Naive thymus-derived CD4-positive, alpha-beta T cell (primary cell): ENCODE measurements at regions not wholly inside any gene's neighbourhood (a gene's known extent, or its start where the extent isn't known, plus 50 kb on each side); places are given as distances from the start of the nearest gene placed in this dataset.
A peak's percentile ranks its signal among the peaks of the same experiment; 100 is the strongest.

Source experiments
- ATAC-seq: fragments of 150-1000 bp; cut with Tn5 transposase; 2 replicates; pipeline ENCODE4 v1.10.0; 2021; ENCODE audit warnings: mild to moderate bottlenecking, moderate library complexity
- CTCF ChIA-PET: fragments of 350-600 bp; sonication (Branson Sonifier 250); formaldehyde crosslinking; loops from one replicate; lab custom pipeline; 2021; ENCODE audit warnings: antibody characterized with exemption; lab: Charles Lee
- POLR2A ChIA-PET: fragments of 350-600 bp; sonication (Branson Sonifier 250); formaldehyde crosslinking; loops from one replicate; lab custom pipeline; 2021; ENCODE audit warnings: antibody characterized with exemption, inconsistent platforms; lab: Charles Lee
- DNase-seq, 9 donors: peaks; one replicate each; pipeline versions ENCODE4 v3.0.0 to v3.0.0-alpha.2; 2020 to 2022; ENCODE audit warnings: mixed read lengths in 1 of 9
- H3K27ac ChIP-seq: one replicate; pipeline ENCODE4 v1.7.0; 2013; ENCODE audit warnings: mild to moderate bottlenecking, low read depth, low read length, moderate library complexity
- H3K27me3 ChIP-seq, 2 donors: one replicate each; pipeline ENCODE4 v1.7.0; 2013; ENCODE audit warnings: low read length in 2 of 2, mild to moderate bottlenecking in 2 of 2, moderate library complexity in 2 of 2; ENCODE audit not compliant: control insufficient read depth in 2 of 2, insufficient read depth in 2 of 2
- H3K36me3 ChIP-seq, 3 experiments: 1 replicate in 2 of 3; 2 replicates in 1 of 3; pipeline ENCODE4 v1.7.0; 2013; ENCODE audit warnings: low read length in 3 of 3, mild to moderate bottlenecking in 3 of 3, moderate library complexity in 1 of 3; ENCODE audit not compliant: insufficient read depth in 3 of 3, control insufficient read depth in 2 of 3
- H3K4me1 ChIP-seq, 2 donors: one replicate each; pipeline ENCODE4 v1.7.0; 2013; ENCODE audit warnings: low read length in 2 of 2, mild to moderate bottlenecking in 2 of 2, moderate library complexity in 1 of 2; ENCODE audit not compliant: control insufficient read depth in 2 of 2, insufficient read depth in 2 of 2
- H3K4me3 ChIP-seq: 2 replicates; pipeline ENCODE4 v1.7.0; 2013; ENCODE audit warnings: mild to moderate bottlenecking, low read length
- H3K9me3 ChIP-seq, 3 experiments: 1 replicate in 2 of 3; 2 replicates in 1 of 3; pipeline ENCODE4 v1.7.0; 2013; ENCODE audit warnings: low read length in 3 of 3; ENCODE audit not compliant: control insufficient read depth in 2 of 3
- H3K27ac Mint-ChIP-seq, 9 donors: one replicate each; pipeline ENCODE4 v1.8.0; 2020 to 2022; ENCODE audit warnings: mixed read lengths in 9 of 9, mild to moderate bottlenecking in 8 of 9, moderate library complexity in 5 of 9, inconsistent platforms in 2 of 9
- H3K27me3 Mint-ChIP-seq, 5 donors: one replicate each; pipeline ENCODE4 v1.8.0; 2021 to 2022; ENCODE audit warnings: mixed read lengths in 5 of 5, mild to moderate bottlenecking in 1 of 5
- H3K36me3 Mint-ChIP-seq, 5 donors: one replicate each; pipeline ENCODE4 v1.8.0; 2020 to 2022; ENCODE audit warnings: mixed read lengths in 5 of 5, mild to moderate bottlenecking in 3 of 5, inconsistent platforms in 1 of 5
- H3K4me1 Mint-ChIP-seq, 7 donors: one replicate each; pipeline ENCODE4 v1.8.0; 2020 to 2022; ENCODE audit warnings: mixed read lengths in 7 of 7, mild to moderate bottlenecking in 3 of 7, inconsistent platforms in 1 of 7
- H3K4me3 Mint-ChIP-seq, 10 donors: one replicate each; pipeline ENCODE4 v1.8.0; 2020 to 2022; ENCODE audit warnings: mild to moderate bottlenecking in 10 of 10, mixed read lengths in 10 of 10, moderate library complexity in 6 of 10, inconsistent platforms in 2 of 10
- H3K9me3 Mint-ChIP-seq, 11 donors: one replicate each; pipeline ENCODE4 v1.8.0; 2020 to 2022; ENCODE audit warnings: mixed read lengths in 11 of 11, mild to moderate bottlenecking in 4 of 11, inconsistent platforms in 1 of 11, moderate library complexity in 1 of 11
- intact Hi-C, 2 donors: fragments of 100-400 bp; cut with micrococcal nuclease; formaldehyde crosslinking; loops; one replicate each; pipeline ENCODE4 v1.15.1; 2023

- POLR2A ChIA-PET: interaction anchor here (0.9 to 2.0 kb wide), 4 partner anchors 17 to 1112 kb away, joined by 3 to 6 read pairs (median 3); partner anchors contain the start of gene ID2
Measured at GRCh38 chr2:7570247-7570646, 653.0 kb downstream of the RNF144A start.

GRCh38 chr2:7571701-7572100, 654.5 kb downstream of the RNF144A start:
- DNase-seq (no peak), ATAC-seq (no peak)
- H3K27ac ChIP-seq: no peak overlapping the region
- Mint-ChIP-seq H3K27me3 (no peaks in the 10 kb centered on the region), H3K4me1 (peaks cover 25 to 78% (median 66%) of the 10 kb centered on the region in 7 donors), H3K27ac (peak overlapping the region; percentile 22 to 99 (median 51)), H3K4me3 (peak overlapping the region in 6 of 10 donors; percentile 4 to 84 (median 14)), H3K9me3 (peaks cover 0 to 14% (median 5%) of the 10 kb centered on the region in 11 donors), H3K36me3 (peaks cover 0 to 43% (median 4%) of the 10 kb centered on the region in 5 donors)
- no peaks in the 10 kb centered on the region for H3K36me3 ChIP-seq
- ChIA-PET POLR2A (interaction anchor here (0.8 to 1.8 kb wide), 2 partner anchors 27 to 1111 kb away, joined by 3 to 5 read pairs; partner anchors contain the start of gene ID2), CTCF (no interaction called here)
- intact Hi-C loops: loop anchor here in 1 of 2 donors (10.0 kb wide), 1 partner anchor 253 kb away; no protein-coding TSS in a partner anchor
- H3K27me3 ChIP-seq: no peaks in the 10 kb centered on the region
- peaks cover 17 to 51% of the 10 kb centered on the region in 2 donors for H3K4me1 ChIP-seq
- H3K4me3 ChIP-seq: no peak overlapping the region
- H3K9me3 ChIP-seq: no peaks in the 10 kb centered on the region

More at GRCh38 chr2:7570247-7570646, 653.0 kb downstream of the RNF144A start:
- DNase-seq: no peak
- CTCF ChIA-PET: interaction anchor here (0.8 to 1.7 kb wide), 5 partner anchors 9 to 144 kb away, joined by 3 to 5 read pairs (median 3); no protein-coding TSS in a partner anchor
- H3K27me3 ChIP-seq: no peaks in the 10 kb centered on the region
- H3K27ac Mint-ChIP-seq: peak overlapping the region in 8 of 9 donors; percentile 89 to 99 (median 92)
- H3K9me3 ChIP-seq: no peaks in the 10 kb centered on the region
- H3K9me3 Mint-ChIP-seq: peaks cover 0 to 19% (median 7%) of the 10 kb centered on the region in 11 donors
- H3K4me1 ChIP-seq: peaks cover 17 to 51% of the 10 kb centered on the region in 2 donors
- intact Hi-C loops: loop anchor here in 1 of 2 donors (10.0 kb wide), 1 partner anchor 255 kb away; no protein-coding TSS in a partner anchor
- H3K4me3 ChIP-seq: no peak overlapping the region
- H3K36me3 Mint-ChIP-seq: peaks cover 0 to 51% (median 0%) of the 10 kb centered on the region in 5 donors
- H3K4me3 Mint-ChIP-seq: peak overlapping the region in 4 of 10 donors; percentile 5 to 75 (median 28)
- H3K27ac ChIP-seq: no peak overlapping the region
- no peaks in the 10 kb centered on the region for H3K27me3 Mint-ChIP-seq
- H3K4me1 Mint-ChIP-seq: peaks cover 33 to 87% (median 75%) of the 10 kb centered on the region in 7 donors
- ATAC-seq: no peak
- H3K36me3 ChIP-seq: no peaks in the 10 kb centered on the region

GRCh38 chr2:7572450-7572849, 655.2 kb downstream of the RNF144A start:
- H3K4me1 ChIP-seq: peaks cover 13 to 47% of the 10 kb centered on the region in 2 donors
- peaks cover under 1 to 43% (median 5%) of the 10 kb centered on the region in 5 donors for H3K36me3 Mint-ChIP-seq
- no peaks in the 10 kb centered on the region for H3K27me3 ChIP-seq
- peaks cover 24 to 70% (median 59%) of the 10 kb centered on the region in 7 donors for H3K4me1 Mint-ChIP-seq
- H3K27ac Mint-ChIP-seq: peak overlapping the region; percentile 15 to 98 (median 87)
- H3K36me3 ChIP-seq: no peaks in the 10 kb centered on the region
- H3K27me3 Mint-ChIP-seq: no peaks in the 10 kb centered on the region
- peak overlapping the region; percentile 27 to 84 (median 56) for H3K4me3 Mint-ChIP-seq
- ChIA-PET POLR2A (interaction anchor here (1.8 kb wide), 1 partner anchor 1110 kb away, joined by 5 read pairs; the partner anchor contains the start of gene ID2), CTCF (no interaction called here)
- DNase-seq: peak in 8 of 9 donors; percentile 12 to 56 (median 46)
- H3K9me3 ChIP-seq: no peaks in the 10 kb centered on the region
- H3K4me3 ChIP-seq: no peak overlapping the region
- ATAC-seq: peak; percentile 28
- no peak overlapping the region for H3K27ac ChIP-seq
- intact Hi-C loops: loop anchor here in 1 of 2 donors (10.0 kb wide), 1 partner anchor 252 kb away; no protein-coding TSS in a partner anchor
- H3K9me3 Mint-ChIP-seq: peaks cover 1 to 17% (median 4%) of the 10 kb centered on the region in 11 donors

GRCh38 chr2:7573166-7573825, 656.1 kb downstream of the RNF144A start:
- H3K27me3 ChIP-seq: no peaks in the 10 kb centered on the region
- ChIA-PET POLR2A (interaction anchor here (0.7 to 1.8 kb wide), 5 partner anchors 22 to 1109 kb away, joined by 3 to 4 read pairs (median 3); partner anchors contain the start of gene ID2), CTCF (interaction anchor here (1.1 kb wide), 1 partner anchor 142 kb away, joined by 4 read pairs; no protein-coding TSS in a partner anchor)
- H3K9me3 Mint-ChIP-seq: peaks cover 5 to 26% (median 11%) of the 10 kb centered on the region in 11 donors
- no peak overlapping the region for H3K27ac ChIP-seq
- peaks cover 6 to 41% of the 10 kb centered on the region in 2 donors for H3K4me1 ChIP-seq
- no peak for ATAC-seq
- DNase-seq: no peak
- H3K27me3 Mint-ChIP-seq: no peaks in the 10 kb centered on the region
- intact Hi-C loops: loop anchor here in 1 of 2 donors (10.0 kb wide), 1 partner anchor 252 kb away; no protein-coding TSS in a partner anchor
- H3K4me3 Mint-ChIP-seq: peak overlapping the region in 4 of 10 donors; percentile 21 to 84 (median 68)
- H3K4me3 ChIP-seq: no peak overlapping the region
- no peaks in the 10 kb centered on the region for H3K36me3 ChIP-seq
- H3K27ac Mint-ChIP-seq: peak overlapping the region in 6 of 9 donors; percentile 10 to 98 (median 85)
- no peaks in the 10 kb centered on the region for H3K9me3 ChIP-seq
- peaks cover 8 to 49% (median 13%) of the 10 kb centered on the region in 5 donors for H3K36me3 Mint-ChIP-seq
- H3K4me1 Mint-ChIP-seq: peaks cover 19 to 62% (median 50%) of the 10 kb centered on the region in 7 donors

- POLR2A ChIA-PET: interaction anchor here (1.8 kb wide), 1 partner anchor 151 kb away, joined by 4 read pairs; no protein-coding TSS in a partner anchor
- Mint-ChIP-seq H3K36me3 (peaks cover 13 to 52% (median 15%) of the 10 kb centered on the region in 5 donors), H3K9me3 (peaks cover 6 to 28% (median 17%) of the 10 kb centered on the region in 11 donors), H3K4me3 (no peak overlapping the region), H3K27ac (peak overlapping the region in 1 of 9 donors; percentile 73), H3K27me3 (no peaks in the 10 kb centered on the region), H3K4me1 (peaks cover 19 to 53% (median 42%) of the 10 kb centered on the region in 7 donors)
- CTCF ChIA-PET: interaction anchor here (0.7 to 1.1 kb wide), 2 partner anchors 97 to 143 kb away, joined by 3 to 4 read pairs; no protein-coding TSS in a partner anchor
- H3K27me3 ChIP-seq: no peaks in the 10 kb centered on the region
- H3K4me3 ChIP-seq: no peak overlapping the region
- no peak for ATAC-seq
- no peaks in the 10 kb centered on the region for H3K9me3 ChIP-seq
- no peak overlapping the region for H3K27ac ChIP-seq
- DNase-seq: no peak
- H3K4me1 ChIP-seq: peaks cover 0 to 30% of the 10 kb centered on the region in 2 donors
- intact Hi-C loops: loop anchor here in 1 of 2 donors (10.0 kb wide), 1 partner anchor 250 kb away; no protein-coding TSS in a partner anchor
- H3K36me3 ChIP-seq: no peaks in the 10 kb centered on the region
Measured at GRCh38 chr2:7574385-7574784, 657.2 kb downstream of the RNF144A start.

- Mint-ChIP-seq H3K36me3 (peaks cover 15 to 47% (median 21%) of the 10 kb centered on the region in 5 donors), H3K4me3 (no peak overlapping the region), H3K9me3 (peaks cover 5 to 38% (median 19%) of the 10 kb centered on the region in 11 donors), H3K27ac (peak overlapping the region in 1 of 9 donors; percentile 34), H3K4me1 (peaks cover 5 to 26% (median 16%) of the 10 kb centered on the region in 7 donors), H3K27me3 (no peaks in the 10 kb centered on the region)
- DNase-seq (no peak), ATAC-seq (no peak)
- no peak overlapping the region for H3K27ac ChIP-seq
- intact Hi-C loops: loop anchor here in 1 of 2 donors (10.0 kb wide), 1 partner anchor 247 kb away; no protein-coding TSS in a partner anchor
- CTCF ChIA-PET: no interaction called here
- POLR2A ChIA-PET: interaction anchor here (0.6 to 1.1 kb wide), 2 partner anchors 10 to 132 kb away, joined by 3 read pairs; no protein-coding TSS in a partner anchor
- no peaks in the 10 kb centered on the region for H3K9me3 ChIP-seq
- no peaks in the 10 kb centered on the region for H3K36me3 ChIP-seq
- peaks cover 0 to 5% of the 10 kb centered on the region in 2 donors for H3K4me1 ChIP-seq
- no peak overlapping the region for H3K4me3 ChIP-seq
- H3K27me3 ChIP-seq: no peaks in the 10 kb centered on the region
Measured at GRCh38 chr2:7577769-7578168, 660.6 kb downstream of the RNF144A start.
